Activated CD4-positive, alpha-beta memory T cell treated with anti-CD3 and anti-CD28 coated beads for 36 hours (primary cell): ENCODE measurements at regions not wholly inside any gene's neighbourhood (a gene's known extent, or its start where the extent isn't known, plus 50 kb on each side); places are given as distances from the start of the nearest gene placed in this dataset.

Experiments used
- CTCF ChIA-PET: fragments of 350-600 bp; sonication (Branson Sonifier 250); formaldehyde crosslinking; loops from one replicate; lab custom pipeline; 2021; ENCODE audit warnings: antibody characterized with exemption, inconsistent platforms; lab: Charles Lee
- POLR2A ChIA-PET: fragments of 350-600 bp; sonication (Branson Sonifier 250); formaldehyde crosslinking; loops from one replicate; lab custom pipeline; 2021; ENCODE audit warnings: antibody characterized with exemption; lab: Charles Lee
- DNase-seq: peaks from one replicate; pipeline ENCODE4 v3.0.0-alpha.2; 2020
- H3K27ac Mint-ChIP-seq: one replicate; pipeline ENCODE4 v1.8.0; 2021; ENCODE audit warnings: mixed read lengths
- H3K27me3 Mint-ChIP-seq: one replicate; pipeline ENCODE4 v1.8.0; 2021; ENCODE audit warnings: mixed read lengths
- H3K36me3 Mint-ChIP-seq: one replicate; pipeline ENCODE4 v1.8.0; 2021; ENCODE audit warnings: mixed read lengths
- H3K4me1 Mint-ChIP-seq: one replicate; pipeline ENCODE4 v1.8.0; 2021; ENCODE audit warnings: low read depth, mixed read lengths
- H3K4me3 Mint-ChIP-seq: one replicate; pipeline ENCODE4 v1.8.0; 2021; ENCODE audit warnings: mild to moderate bottlenecking, mixed read lengths
- H3K9me3 Mint-ChIP-seq: one replicate; pipeline ENCODE4 v1.8.0; 2021; ENCODE audit warnings: mixed read lengths
- intact Hi-C: fragments of 100-400 bp; cut with micrococcal nuclease; formaldehyde crosslinking; loops from one replicate; pipeline ENCODE4 v1.15.1; 2023

GRCh38 chr6:4673861-4674260 lies 102.3 kb upstream of the CDYL start:
- ChIA-PET CTCF (no interaction called here), POLR2A (no interaction called here)
- Mint-ChIP-seq H3K9me3 (no peaks in the 10 kb centered on the region), H3K4me1 (no peaks in the 10 kb centered on the region), H3K36me3 (no peaks in the 10 kb centered on the region), H3K27me3 (peaks cover 2% of the 10 kb centered on the region), H3K27ac (no peak overlapping the region), H3K4me3 (no peak overlapping the region)
- intact Hi-C loops: no loop called here
- no peak for DNase-seq

GRCh38 chr6:4672772-4673171 lies 103.4 kb upstream of the CDYL start:
- ChIA-PET CTCF (no interaction called here), POLR2A (no interaction called here)
- Mint-ChIP-seq H3K4me1 (no peaks in the 10 kb centered on the region), H3K27me3 (peaks cover 2% of the 10 kb centered on the region), H3K4me3 (no peak overlapping the region), H3K27ac (no peak overlapping the region), H3K9me3 (no peaks in the 10 kb centered on the region), H3K36me3 (no peaks in the 10 kb centered on the region)
- DNase-seq: no peak
- intact Hi-C loops: no loop called here

- Mint-ChIP-seq H3K36me3 (no peaks in the 10 kb centered on the region), H3K4me1 (no peaks in the 10 kb centered on the region), H3K9me3 (no peaks in the 10 kb centered on the region), H3K27me3 (peaks cover 2% of the 10 kb centered on the region), H3K4me3 (no peak overlapping the region), H3K27ac (no peak overlapping the region)
- intact Hi-C loops: no loop called here
- ChIA-PET POLR2A (interaction anchor here (0.5 to 0.6 kb wide), 2 partner anchors 142 to 575 kb away, joined by 3 to 4 read pairs; no protein-coding TSS in a partner anchor), CTCF (no interaction called here)
- no peak for DNase-seq
These were observed 104.6 kb upstream of the CDYL start for GRCh38 chr6:4671587-4672115.

GRCh38 chr6:4670824-4671409 lies 105.3 kb upstream of the CDYL start:
- intact Hi-C loops: no loop called here
- DNase-seq: no peak
- ChIA-PET CTCF (no interaction called here), POLR2A (interaction anchor here (0.5 to 0.6 kb wide), 2 partner anchors 143 to 575 kb away, joined by 3 to 4 read pairs; no protein-coding TSS in a partner anchor)
- no peaks in the 10 kb centered on the region for H3K36me3 Mint-ChIP-seq
- H3K9me3 Mint-ChIP-seq: no peaks in the 10 kb centered on the region
- no peaks in the 10 kb centered on the region for H3K4me1 Mint-ChIP-seq
- no peak overlapping the region for H3K4me3 Mint-ChIP-seq
- H3K27me3 Mint-ChIP-seq: peaks cover 2% of the 10 kb centered on the region
- no peak overlapping the region for H3K27ac Mint-ChIP-seq

GRCh38 chr6:4670290-4670689 lies 105.9 kb upstream of the CDYL start:
- Mint-ChIP-seq H3K4me3 (no peak overlapping the region), H3K27me3 (peaks cover 2% of the 10 kb centered on the region), H3K36me3 (no peaks in the 10 kb centered on the region), H3K4me1 (no peaks in the 10 kb centered on the region), H3K27ac (no peak overlapping the region), H3K9me3 (no peaks in the 10 kb centered on the region)
- CTCF ChIA-PET: no interaction called here
- POLR2A ChIA-PET: no interaction called here
- intact Hi-C loops: no loop called here
- DNase-seq: no peak

- intact Hi-C loops: no loop called here
- H3K9me3 Mint-ChIP-seq: no peaks in the 10 kb centered on the region
- ChIA-PET POLR2A (no interaction called here), CTCF (no interaction called here)
- no peak overlapping the region for H3K4me3 Mint-ChIP-seq
- peaks cover 2% of the 10 kb centered on the region for H3K27me3 Mint-ChIP-seq
- H3K36me3 Mint-ChIP-seq: no peaks in the 10 kb centered on the region
- no peak for DNase-seq
- H3K27ac Mint-ChIP-seq: no peak overlapping the region
- no peaks in the 10 kb centered on the region for H3K4me1 Mint-ChIP-seq
These were observed 107.7 kb upstream of the CDYL start for GRCh38 chr6:4668271-4669179.

GRCh38 chr6:4667591-4667990 lies 108.6 kb upstream of the CDYL start:
- Mint-ChIP-seq H3K4me1 (no peaks in the 10 kb centered on the region), H3K9me3 (no peaks in the 10 kb centered on the region), H3K27ac (no peak overlapping the region), H3K36me3 (no peaks in the 10 kb centered on the region), H3K4me3 (no peak overlapping the region), H3K27me3 (peaks cover 2% of the 10 kb centered on the region)
- POLR2A ChIA-PET: no interaction called here
- intact Hi-C loops: no loop called here
- DNase-seq: no peak
- CTCF ChIA-PET: no interaction called here

GRCh38 chr6:4666886-4667513 lies 109.2 kb upstream of the CDYL start:
- DNase-seq: no peak
- CTCF ChIA-PET: no interaction called here
- H3K4me1 Mint-ChIP-seq: no peaks in the 10 kb centered on the region
- H3K27me3 Mint-ChIP-seq: peaks cover 2% of the 10 kb centered on the region
- no peak overlapping the region for H3K27ac Mint-ChIP-seq
- H3K4me3 Mint-ChIP-seq: no peak overlapping the region
- no peaks in the 10 kb centered on the region for H3K36me3 Mint-ChIP-seq
- POLR2A ChIA-PET: no interaction called here
- H3K9me3 Mint-ChIP-seq: no peaks in the 10 kb centered on the region
- intact Hi-C loops: no loop called here

- DNase-seq: no peak
- ChIA-PET CTCF (no interaction called here), POLR2A (no interaction called here)
- Mint-ChIP-seq H3K36me3 (no peaks in the 10 kb centered on the region), H3K4me3 (no peak overlapping the region), H3K4me1 (no peaks in the 10 kb centered on the region), H3K27me3 (peaks cover 2% of the 10 kb centered on the region), H3K9me3 (no peaks in the 10 kb centered on the region), H3K27ac (no peak overlapping the region)
- intact Hi-C loops: no loop called here
These were observed 110.5 kb upstream of the CDYL start for GRCh38 chr6:4665489-4666417.

GRCh38 chr6:4664911-4665310 lies 111.3 kb upstream of the CDYL start:
- intact Hi-C loops: no loop called here
- ChIA-PET POLR2A (no interaction called here), CTCF (no interaction called here)
- no peaks in the 10 kb centered on the region for H3K9me3 Mint-ChIP-seq
- H3K27me3 Mint-ChIP-seq: no peaks in the 10 kb centered on the region
- no peaks in the 10 kb centered on the region for H3K4me1 Mint-ChIP-seq
- H3K27ac Mint-ChIP-seq: no peak overlapping the region
- no peak for DNase-seq
- H3K4me3 Mint-ChIP-seq: no peak overlapping the region
- H3K36me3 Mint-ChIP-seq: no peaks in the 10 kb centered on the region

GRCh38 chr6:4664117-4664626 lies 112.0 kb upstream of the CDYL start:
- Mint-ChIP-seq H3K9me3 (no peaks in the 10 kb centered on the region), H3K27ac (no peak overlapping the region), H3K4me1 (no peaks in the 10 kb centered on the region), H3K27me3 (no peaks in the 10 kb centered on the region), H3K36me3 (no peaks in the 10 kb centered on the region), H3K4me3 (no peak overlapping the region)
- POLR2A ChIA-PET: no interaction called here
- intact Hi-C loops: no loop called here
- no peak for DNase-seq
- CTCF ChIA-PET: no interaction called here
